ENCODE measurements at regions not wholly inside any gene's neighbourhood (a gene's known extent, or its start where the extent isn't known, plus 50 kb on each side); places are given as distances from the start of the nearest gene placed in this dataset.

DNA sequence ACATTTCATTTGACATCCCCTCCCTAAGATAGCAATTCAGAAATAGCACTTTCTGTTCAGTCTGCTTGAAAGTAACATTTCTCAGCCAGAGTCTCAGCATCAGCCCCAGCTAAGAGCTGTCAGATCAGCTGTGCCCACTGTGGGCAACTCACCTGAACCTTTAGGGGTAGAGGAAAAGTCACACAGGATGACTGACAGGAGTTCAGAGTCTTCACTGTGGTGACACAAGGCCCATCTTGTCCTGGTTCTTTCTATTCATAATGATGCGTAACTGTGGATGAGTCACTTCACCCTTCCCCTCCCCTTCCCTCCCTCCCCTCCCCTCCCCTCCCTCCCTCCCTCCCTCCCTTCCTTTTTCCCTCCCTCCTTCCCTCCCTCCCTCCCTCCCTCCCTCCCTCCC lies 96.1 kb upstream of the RASGRP1 start:
- Histone ChIP-seq H3K36me3 (ENCODE audit: insufficient read depth, low read length) (no peaks in the 10 kb centered on the region), H2AFZ (ENCODE audit: low read length) (peak overlapping the region; percentile 96; the same call in 1 of the 2 replicates), H3K79me2 (ENCODE audit: insufficient read depth, low read length) (no peaks in the 10 kb centered on the region), H3K27me3 (ENCODE audit: insufficient read depth, low read length) (no peaks in the 10 kb centered on the region), H3K4me3 (ENCODE audit: low read depth, low read length, poor library complexity, severe bottlenecking) (no peak overlapping the region), H4K20me1 (ENCODE audit: insufficient read depth, low read length) (no peaks in the 10 kb centered on the region), H3K4me2 (ENCODE audit: low read length) (no peak overlapping the region), H3K9ac (ENCODE audit: low read length) (no peak overlapping the region), H3K4me1 (ENCODE audit: insufficient read depth, low read length, severe bottlenecking) (peaks cover 24% of the 10 kb centered on the region), H3F3A (ENCODE audit: insufficient read depth, low read length) (no peaks in the 10 kb centered on the region), H3K27ac (ENCODE audit: low read depth, low read length, poor library complexity, severe bottlenecking) (peak overlapping the region; percentile 55), H3K9me3 (ENCODE audit: low read length) (no peaks in the 10 kb centered on the region), H3K9me2 (ENCODE audit: low read depth, low read length) (no peaks in the 10 kb centered on the region)
- TF ChIP-seq EZH2 (IDR thresholded peaks at IDR 0.05; ENCODE audit: borderline replicate concordance, low read length): no peak
- TF ChIP-seq, protein P1, sequence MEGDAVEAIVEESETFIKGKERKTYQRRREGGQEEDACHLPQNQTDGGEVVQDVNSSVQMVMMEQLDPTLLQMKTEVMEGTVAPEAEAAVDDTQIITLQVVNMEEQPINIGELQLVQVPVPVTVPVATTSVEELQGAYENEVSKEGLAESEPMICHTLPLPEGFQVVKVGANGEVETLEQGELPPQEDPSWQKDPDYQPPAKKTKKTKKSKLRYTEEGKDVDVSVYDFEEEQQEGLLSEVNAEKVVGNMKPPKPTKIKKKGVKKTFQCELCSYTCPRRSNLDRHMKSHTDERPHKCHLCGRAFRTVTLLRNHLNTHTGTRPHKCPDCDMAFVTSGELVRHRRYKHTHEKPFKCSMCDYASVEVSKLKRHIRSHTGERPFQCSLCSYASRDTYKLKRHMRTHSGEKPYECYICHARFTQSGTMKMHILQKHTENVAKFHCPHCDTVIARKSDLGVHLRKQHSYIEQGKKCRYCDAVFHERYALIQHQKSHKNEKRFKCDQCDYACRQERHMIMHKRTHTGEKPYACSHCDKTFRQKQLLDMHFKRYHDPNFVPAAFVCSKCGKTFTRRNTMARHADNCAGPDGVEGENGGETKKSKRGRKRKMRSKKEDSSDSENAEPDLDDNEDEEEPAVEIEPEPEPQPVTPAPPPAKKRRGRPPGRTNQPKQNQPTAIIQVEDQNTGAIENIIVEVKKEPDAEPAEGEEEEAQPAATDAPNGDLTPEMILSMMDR (IDR thresholded peaks at IDR 0.05; ENCODE audit: low read length): no peak

DNA sequence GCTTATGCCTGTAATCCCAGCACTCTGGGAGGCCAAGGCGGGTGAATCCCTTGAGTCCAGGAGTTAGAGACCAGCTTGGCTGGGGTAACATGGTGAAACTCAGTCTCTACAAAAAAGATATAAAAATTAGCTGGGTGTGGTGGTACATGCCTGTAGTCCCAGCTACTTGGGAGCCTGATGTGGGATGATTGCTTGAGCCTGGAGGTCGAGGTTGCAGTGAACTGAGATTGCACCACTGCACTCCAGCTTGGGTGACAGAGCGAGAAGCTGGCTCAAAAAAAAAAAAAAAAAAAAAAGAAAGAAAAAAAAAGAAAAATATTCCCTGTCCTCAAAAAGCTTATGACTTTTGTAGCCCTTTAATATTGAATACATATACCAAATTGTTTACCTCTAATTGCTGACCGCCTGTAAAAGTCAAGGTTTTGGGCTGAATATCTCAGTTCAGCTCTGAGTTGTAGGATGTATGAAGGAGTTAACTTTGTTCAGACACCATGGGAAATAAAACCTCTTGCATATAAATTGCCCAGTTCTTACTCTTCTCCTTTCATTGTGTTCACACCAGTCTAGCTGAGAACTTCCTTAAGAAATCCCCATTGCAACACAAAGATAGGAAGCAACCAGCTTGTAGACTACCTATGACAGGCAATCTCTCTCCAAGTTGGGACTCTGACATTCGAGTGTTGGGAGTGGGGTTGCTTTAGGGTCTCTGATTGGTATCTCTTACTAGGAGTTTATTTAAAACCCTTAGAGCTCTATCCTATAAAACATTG lies 97.6 kb upstream of the RASGRP1 start:
- Histone ChIP-seq H3K27me3 (ENCODE audit: insufficient read depth, low read length) (no peaks in the 10 kb centered on the region), H3K4me2 (ENCODE audit: low read length) (no peak overlapping the region), H4K20me1 (ENCODE audit: insufficient read depth, low read length) (no peaks in the 10 kb centered on the region), H3K4me1 (ENCODE audit: insufficient read depth, low read length, severe bottlenecking) (peaks cover 29% of the 10 kb centered on the region), H3K4me3 (ENCODE audit: low read depth, low read length, poor library complexity, severe bottlenecking) (no peak overlapping the region), H3K9me2 (ENCODE audit: low read depth, low read length) (no peaks in the 10 kb centered on the region), H3K9me3 (ENCODE audit: low read length) (no peaks in the 10 kb centered on the region), H3K36me3 (ENCODE audit: insufficient read depth, low read length) (no peaks in the 10 kb centered on the region), H3K79me2 (ENCODE audit: insufficient read depth, low read length) (no peaks in the 10 kb centered on the region), H3K9ac (ENCODE audit: low read length) (no peak overlapping the region), H2AFZ (ENCODE audit: low read length) (no peak overlapping the region; the same call in 1 of the 2 replicates), H3K27ac (ENCODE audit: low read depth, low read length, poor library complexity, severe bottlenecking) (no peak overlapping the region), H3F3A (ENCODE audit: insufficient read depth, low read length) (no peaks in the 10 kb centered on the region)
- TF ChIP-seq, protein P1 (IDR thresholded peaks at IDR 0.05; ENCODE audit: low read length): no peak
- no peak for TF ChIP-seq EZH2 (IDR thresholded peaks at IDR 0.05; ENCODE audit: borderline replicate concordance, low read length)

DNA sequence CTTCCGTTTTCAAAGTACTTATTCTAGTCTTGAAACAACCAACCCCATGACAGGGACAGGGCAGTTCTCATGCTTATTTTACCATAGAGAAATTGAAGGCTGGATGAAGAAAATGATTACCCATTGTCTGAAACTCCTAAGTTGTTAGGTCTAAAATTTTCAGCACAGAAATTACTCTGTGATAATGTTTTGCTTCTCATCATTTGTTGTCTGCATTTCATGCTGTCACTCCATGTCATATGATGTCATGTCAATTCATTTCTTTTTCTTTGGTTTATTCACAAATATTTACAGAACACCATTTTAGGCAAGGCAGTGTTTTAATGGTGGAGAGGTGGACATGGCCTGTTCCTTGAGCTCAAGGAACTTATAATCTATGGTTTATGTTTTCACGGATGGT lies 98.2 kb upstream of the RASGRP1 start:
- Histone ChIP-seq H3K36me3 (ENCODE audit: insufficient read depth, low read length) (no peaks in the 10 kb centered on the region), H3K4me2 (ENCODE audit: low read length) (no peak overlapping the region), H3K4me3 (ENCODE audit: low read depth, low read length, poor library complexity, severe bottlenecking) (no peak overlapping the region), H3K9ac (ENCODE audit: low read length) (no peak overlapping the region), H2AFZ (ENCODE audit: low read length) (no peak overlapping the region; the same call in 1 of the 2 replicates), H3K4me1 (ENCODE audit: insufficient read depth, low read length, severe bottlenecking) (peaks cover 35% of the 10 kb centered on the region), H3K79me2 (ENCODE audit: insufficient read depth, low read length) (no peaks in the 10 kb centered on the region), H3K27ac (ENCODE audit: low read depth, low read length, poor library complexity, severe bottlenecking) (no peak overlapping the region), H3K27me3 (ENCODE audit: insufficient read depth, low read length) (no peaks in the 10 kb centered on the region), H3F3A (ENCODE audit: insufficient read depth, low read length) (no peaks in the 10 kb centered on the region), H3K9me2 (ENCODE audit: low read depth, low read length) (no peaks in the 10 kb centered on the region), H4K20me1 (ENCODE audit: insufficient read depth, low read length) (no peaks in the 10 kb centered on the region), H3K9me3 (ENCODE audit: low read length) (no peaks in the 10 kb centered on the region)
- TF ChIP-seq EZH2 (IDR thresholded peaks at IDR 0.05; ENCODE audit: borderline replicate concordance, low read length): no peak
- TF ChIP-seq, protein P1 (IDR thresholded peaks at IDR 0.05; ENCODE audit: low read length): no peak
